ENCODE measurements at regions not wholly inside any gene's neighbourhood (a gene's known extent, or its start where the extent isn't known, plus 50 kb on each side); places are given as distances from the start of the nearest gene placed in this dataset.

DNA sequence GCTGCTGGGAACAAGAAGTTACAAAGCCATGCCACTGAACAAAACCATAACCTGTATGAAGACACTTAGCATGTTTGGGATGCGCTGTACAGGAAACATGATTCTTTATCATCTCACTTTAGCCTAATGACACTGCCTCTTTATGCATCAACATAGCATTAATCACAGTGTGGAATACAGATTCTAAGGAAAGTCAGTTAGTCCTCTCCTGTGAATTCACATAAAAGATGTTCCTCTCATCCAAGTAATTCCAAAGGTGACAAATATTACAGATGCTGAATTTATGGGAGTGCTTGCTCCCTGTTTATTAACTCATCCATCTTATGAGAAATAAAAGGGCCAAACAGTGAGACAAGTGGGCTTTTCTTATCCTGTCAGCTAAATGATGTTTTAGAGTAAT is 1677.7 kb downstream of the EFNA5 start:
- no peak for DNase-seq
- no peaks in the 10 kb centered on the region for H3K4me1 ChIP-seq (ENCODE audit: control insufficient read depth in 2 of 2, insufficient read depth in 2 of 2, low read length in 2 of 2)
- Mint-ChIP-seq H3K4me3 (no peak overlapping the region), H3K9me3 (ENCODE audit: insufficient read depth) (no peaks in the 10 kb centered on the region), H3K4me1 (no peaks in the 10 kb centered on the region), H3K27me3 (no peaks in the 10 kb centered on the region), H3K27ac (no peak overlapping the region)
- no peaks in the 10 kb centered on the region for H3K27me3 ChIP-seq (replicated peaks in 1 of 4; ENCODE audit: control extremely low read depth in 1 of 4, control insufficient read depth in 3 of 4, insufficient read depth in 4 of 4, low read length in 3 of 4)
- no peaks in the 10 kb centered on the region for H4K20me1 ChIP-seq (ENCODE audit: control insufficient read depth, insufficient read depth, low read length, poor library complexity, severe bottlenecking)
- ATAC-seq (ENCODE audit: low read depth): no peak
- TF ChIP-seq, protein P1, sequence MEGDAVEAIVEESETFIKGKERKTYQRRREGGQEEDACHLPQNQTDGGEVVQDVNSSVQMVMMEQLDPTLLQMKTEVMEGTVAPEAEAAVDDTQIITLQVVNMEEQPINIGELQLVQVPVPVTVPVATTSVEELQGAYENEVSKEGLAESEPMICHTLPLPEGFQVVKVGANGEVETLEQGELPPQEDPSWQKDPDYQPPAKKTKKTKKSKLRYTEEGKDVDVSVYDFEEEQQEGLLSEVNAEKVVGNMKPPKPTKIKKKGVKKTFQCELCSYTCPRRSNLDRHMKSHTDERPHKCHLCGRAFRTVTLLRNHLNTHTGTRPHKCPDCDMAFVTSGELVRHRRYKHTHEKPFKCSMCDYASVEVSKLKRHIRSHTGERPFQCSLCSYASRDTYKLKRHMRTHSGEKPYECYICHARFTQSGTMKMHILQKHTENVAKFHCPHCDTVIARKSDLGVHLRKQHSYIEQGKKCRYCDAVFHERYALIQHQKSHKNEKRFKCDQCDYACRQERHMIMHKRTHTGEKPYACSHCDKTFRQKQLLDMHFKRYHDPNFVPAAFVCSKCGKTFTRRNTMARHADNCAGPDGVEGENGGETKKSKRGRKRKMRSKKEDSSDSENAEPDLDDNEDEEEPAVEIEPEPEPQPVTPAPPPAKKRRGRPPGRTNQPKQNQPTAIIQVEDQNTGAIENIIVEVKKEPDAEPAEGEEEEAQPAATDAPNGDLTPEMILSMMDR (IDR thresholded peaks at IDR 0.05): no peak
- no peak for TF ChIP-seq EZH2 (IDR thresholded peaks at IDR 0.05; ENCODE audit: borderline replicate concordance, insufficient read depth, low read depth, low read length, poor library complexity, severe bottlenecking)
- no peak overlapping the region for H2AFZ ChIP-seq (ENCODE audit: insufficient read depth, low read depth, low read length, poor library complexity, severe bottlenecking)
- H3K9ac ChIP-seq (ENCODE audit: low read length): no peak overlapping the region
- peaks cover 0 to 3% (median 0%) of the 10 kb centered on the region in 3 donors for H3K9me3 ChIP-seq (ENCODE audit: control extremely low read depth in 1 of 3, control insufficient read depth in 2 of 3, insufficient read depth in 1 of 3, low read length in 2 of 3)
- POLR2A ChIA-PET: no interaction called here
- H3K4me2 ChIP-seq (replicated peaks; ENCODE audit: low read depth, low read length, poor library complexity, severe bottlenecking): no peak overlapping the region
- no peak overlapping the region for H3K4me3 ChIP-seq (ENCODE audit: control extremely low read depth in 1 of 5, extremely low read depth in 1 of 5, insufficient read depth in 1 of 5, low read depth in 2 of 5, low read length in 4 of 5)
- no peaks in the 10 kb centered on the region for H3K36me3 ChIP-seq (replicated peaks in 1 of 2; ENCODE audit: control extremely low read depth in 1 of 2, control insufficient read depth in 1 of 2, extremely low read depth in 1 of 2, insufficient read depth in 2 of 2, low read length in 1 of 2)
- intact Hi-C loops (cut with micrococcal nuclease): no loop called here
- no peak overlapping the region for H3K27ac ChIP-seq (ENCODE audit: low read length in 2 of 2)
- CTCF ChIA-PET: no interaction called here
- no CpG with 5 or more reads among the region's 1 CpG for WGBS (ENCODE audit: insufficient coverage)
- no peaks in the 10 kb centered on the region for H3K79me2 ChIP-seq (ENCODE audit: control insufficient read depth, insufficient read depth, low read length)

DNA sequence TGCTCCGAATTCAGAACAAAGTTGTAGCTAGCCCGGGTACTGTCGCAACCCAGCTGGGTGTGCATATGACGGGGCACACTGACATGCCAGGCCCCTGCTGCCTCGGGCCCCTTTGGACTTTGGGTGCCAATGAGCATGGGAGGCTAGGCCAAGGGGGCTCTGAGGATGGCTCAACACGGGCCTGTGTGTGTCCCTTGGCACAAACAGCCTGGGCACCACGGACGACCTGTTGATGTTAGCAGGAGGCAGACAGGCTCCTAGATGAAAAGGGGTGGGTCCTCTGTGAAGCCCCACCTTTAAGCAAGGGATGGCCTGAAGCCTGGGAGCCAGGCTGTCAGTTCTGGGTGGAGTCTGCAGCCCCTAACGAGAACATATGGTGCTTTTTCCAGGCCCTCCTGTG is 1688.2 kb downstream of the EFNA5 start:
- CTCF ChIA-PET: no interaction called here
- H3K27ac Mint-ChIP-seq: no peak overlapping the region

More for the DNA sequence above, 1688.2 kb downstream of the EFNA5 start:
- H3K27ac ChIP-seq (ENCODE audit: low read length in 2 of 2): no peak overlapping the region
- intact Hi-C loops (cut with micrococcal nuclease): no loop called here
- Mint-ChIP-seq H3K4me1 (no peaks in the 10 kb centered on the region), H3K9me3 (ENCODE audit: insufficient read depth) (peaks cover under 1% of the 10 kb centered on the region), H3K4me3 (no peak overlapping the region), H3K27me3 (no peaks in the 10 kb centered on the region)
- POLR2A ChIA-PET: no interaction called here
- H3K9me3 ChIP-seq (ENCODE audit: control extremely low read depth in 1 of 3, control insufficient read depth in 2 of 3, insufficient read depth in 1 of 3, low read length in 2 of 3): peaks cover 0 to 10% (median 0%) of the 10 kb centered on the region in 3 donors
- H3K9ac ChIP-seq (ENCODE audit: low read length): no peak overlapping the region
- H4K20me1 ChIP-seq (ENCODE audit: control insufficient read depth, insufficient read depth, low read length, poor library complexity, severe bottlenecking): no peaks in the 10 kb centered on the region
- no peaks in the 10 kb centered on the region for H3K27me3 ChIP-seq (replicated peaks in 1 of 4; ENCODE audit: control extremely low read depth in 1 of 4, control insufficient read depth in 3 of 4, insufficient read depth in 4 of 4, low read length in 3 of 4)
- WGBS (ENCODE audit: insufficient coverage): 82% methylated on average over 9 of the region's 9 CpGs
- H3K4me1 ChIP-seq (ENCODE audit: control insufficient read depth in 2 of 2, insufficient read depth in 2 of 2, low read length in 2 of 2): no peaks in the 10 kb centered on the region
- ATAC-seq (ENCODE audit: low read depth) (no peak), DNase-seq (no peak)
- H3K79me2 ChIP-seq (ENCODE audit: control insufficient read depth, insufficient read depth, low read length): no peaks in the 10 kb centered on the region
- TF ChIP-seq, protein P1 (IDR thresholded peaks at IDR 0.05): no peak
- no peaks in the 10 kb centered on the region for H3K36me3 ChIP-seq (replicated peaks in 1 of 2; ENCODE audit: control extremely low read depth in 1 of 2, control insufficient read depth in 1 of 2, extremely low read depth in 1 of 2, insufficient read depth in 2 of 2, low read length in 1 of 2)
- H2AFZ ChIP-seq (ENCODE audit: insufficient read depth, low read depth, low read length, poor library complexity, severe bottlenecking): no peak overlapping the region
- no peak overlapping the region for H3K4me3 ChIP-seq (ENCODE audit: control extremely low read depth in 1 of 5, extremely low read depth in 1 of 5, insufficient read depth in 1 of 5, low read depth in 2 of 5, low read length in 4 of 5)
- no peak overlapping the region for H3K4me2 ChIP-seq (replicated peaks; ENCODE audit: low read depth, low read length, poor library complexity, severe bottlenecking)
